GM18511 (cell line): ENCODE measurements at regions not wholly inside any gene's neighbourhood (a gene's known extent, or its start where the extent isn't known, plus 50 kb on each side); places are given as distances from the start of the nearest gene placed in this dataset.

Source experiments
- ATAC-seq: cut with Tn5 transposase; IDR thresholded peaks from one replicate; pipeline ENCODE4 v1.9.1; 2021; ENCODE audit warnings: mild to moderate bottlenecking, moderate library complexity; ENCODE audit not compliant: unreplicated experiment

- ATAC-seq = no peak
Observed at GRCh38 chr5:12794476-12795332, 890.5 kb upstream of the CTNND2 start.

- ATAC-seq = no peak
Observed at GRCh38 chr5:12793373-12793772, 889.1 kb upstream of the CTNND2 start.

GRCh38 chr5:12780536-12780935 is 876.3 kb upstream of the CTNND2 start:
- ATAC-seq = no peak

- ATAC-seq = no peak
Observed at GRCh38 chr5:12777342-12777741, 873.1 kb upstream of the CTNND2 start.

GRCh38 chr5:12772276-12772675 is 868.0 kb upstream of the CTNND2 start:
- no peak for ATAC-seq

- no peak for ATAC-seq
Observed at GRCh38 chr5:12759377-12759776, 855.1 kb upstream of the CTNND2 start.

GRCh38 chr5:12757035-12757434 is 852.8 kb upstream of the CTNND2 start:
- ATAC-seq = no peak

- ATAC-seq = no peak
Observed at GRCh38 chr5:12745537-12745936, 841.3 kb upstream of the CTNND2 start.

- no peak for ATAC-seq
Observed at GRCh38 chr5:12743582-12743981, 839.3 kb upstream of the CTNND2 start.

GRCh38 chr5:12730354-12730753 is 826.1 kb upstream of the CTNND2 start:
- no peak for ATAC-seq

GRCh38 chr5:12716664-12717063 is 812.4 kb upstream of the CTNND2 start:
- no peak for ATAC-seq

- no peak for ATAC-seq
Observed at GRCh38 chr5:12707560-12707959, 803.3 kb upstream of the CTNND2 start.

- ATAC-seq = no peak
Observed at GRCh38 chr5:12704955-12705354, 800.7 kb upstream of the CTNND2 start.

GRCh38 chr5:12703254-12703653 is 799.0 kb upstream of the CTNND2 start:
- no peak for ATAC-seq

- ATAC-seq = no peak
Observed at GRCh38 chr5:12695651-12696050, 791.4 kb upstream of the CTNND2 start.

- ATAC-seq = no peak
Observed at GRCh38 chr5:12691330-12691729, 787.1 kb upstream of the CTNND2 start.

- ATAC-seq = no peak
Observed at GRCh38 chr5:12690361-12690760, 786.1 kb upstream of the CTNND2 start.

- ATAC-seq = no peak
Observed at GRCh38 chr5:12683249-12683648, 779.0 kb upstream of the CTNND2 start.

- ATAC-seq = no peak
Observed at GRCh38 chr5:12679731-12680130, 775.5 kb upstream of the CTNND2 start.

GRCh38 chr5:12675959-12676358 is 771.7 kb upstream of the CTNND2 start:
- ATAC-seq = no peak

- ATAC-seq = no peak
Observed at GRCh38 chr5:12672141-12672540, 767.9 kb upstream of the CTNND2 start.

- ATAC-seq = no peak
Observed at GRCh38 chr5:12669326-12669725, 765.1 kb upstream of the CTNND2 start.

- ATAC-seq = no peak
Observed at GRCh38 chr5:12668564-12668963, 764.3 kb upstream of the CTNND2 start.
